NCI-H526 treated with DMSO at 0.1 percent for 48 hours (cell line): ENCODE measurements at regions not wholly inside any gene's neighbourhood (a gene's known extent, or its start where the extent isn't known, plus 50 kb on each side); places are given as distances from the start of the nearest gene placed in this dataset.
A peak's percentile ranks its signal among the peaks of the same experiment; 100 is the strongest.
"Not testable (repeated sequence)": the region's sequence is repeated elsewhere in the genome, so short reads cannot be mapped to it uniquely, and the experiment has no call there.

Source experiments
- DNase-seq: peaks from one replicate; lab custom pipeline; 2025; lab: John Stamatoyannopoulos, UW

DNA sequence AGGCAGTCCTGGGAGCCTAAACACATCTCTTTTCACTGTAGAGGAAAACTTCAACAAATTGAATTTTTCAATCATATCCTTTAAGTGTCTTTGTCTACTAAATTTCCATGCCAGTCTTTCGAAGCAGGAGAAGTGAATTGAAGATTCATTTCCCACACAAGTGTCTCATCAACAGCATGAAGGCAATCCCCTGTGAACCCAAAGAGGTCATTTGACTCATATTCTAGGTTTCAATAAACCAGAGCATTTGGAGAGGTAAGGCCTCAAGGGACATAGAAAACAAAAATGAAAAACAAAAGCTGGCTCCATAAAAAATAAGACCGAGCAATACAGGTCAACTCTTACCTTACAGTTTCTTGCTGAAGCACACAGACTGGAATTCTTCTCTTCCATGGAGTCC is 94.1 kb upstream of the ATP1B1 start:
- DNase-seq, result no peak

DNA sequence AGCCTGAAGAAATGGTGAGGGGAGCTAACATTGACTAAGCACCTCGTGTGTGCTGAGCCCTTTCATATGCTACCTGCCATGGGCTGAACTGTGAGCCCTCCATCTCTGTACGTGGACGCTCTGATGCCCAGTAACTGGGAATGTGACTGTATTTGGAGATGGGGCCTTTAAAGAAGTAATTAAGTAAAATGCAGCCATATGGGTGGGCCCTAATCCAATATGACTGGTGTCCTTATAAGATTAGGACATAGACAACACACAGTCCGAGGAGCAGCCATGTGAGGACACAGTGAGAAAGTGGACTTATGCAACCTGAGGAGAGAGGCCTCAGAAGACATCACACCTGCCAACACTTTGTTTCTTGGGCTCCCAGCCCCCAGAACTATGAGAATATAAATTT is 92.7 kb upstream of the ATP1B1 start:
- no peak for DNase-seq

DNA sequence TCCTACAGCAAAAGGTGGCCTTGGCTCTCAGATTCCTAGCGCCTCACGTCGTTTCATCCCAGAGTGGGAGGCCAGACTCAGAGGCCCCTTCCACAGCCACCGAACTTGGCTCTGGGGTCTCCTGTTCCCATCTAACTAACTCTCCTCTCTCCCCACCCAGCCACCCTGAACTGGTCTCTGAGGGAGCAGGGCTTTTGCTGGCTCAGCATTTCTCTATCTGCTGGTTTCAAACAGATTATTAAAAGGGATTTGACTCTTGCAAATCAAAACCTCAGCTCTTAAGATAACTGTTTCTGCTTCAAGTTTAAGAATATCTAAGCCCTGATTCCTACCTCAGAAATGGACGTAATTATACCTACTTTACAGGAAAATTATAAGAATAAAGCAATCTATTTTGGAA is 91.0 kb upstream of the ATP1B1 start:
- DNase-seq, result no peak

DNA sequence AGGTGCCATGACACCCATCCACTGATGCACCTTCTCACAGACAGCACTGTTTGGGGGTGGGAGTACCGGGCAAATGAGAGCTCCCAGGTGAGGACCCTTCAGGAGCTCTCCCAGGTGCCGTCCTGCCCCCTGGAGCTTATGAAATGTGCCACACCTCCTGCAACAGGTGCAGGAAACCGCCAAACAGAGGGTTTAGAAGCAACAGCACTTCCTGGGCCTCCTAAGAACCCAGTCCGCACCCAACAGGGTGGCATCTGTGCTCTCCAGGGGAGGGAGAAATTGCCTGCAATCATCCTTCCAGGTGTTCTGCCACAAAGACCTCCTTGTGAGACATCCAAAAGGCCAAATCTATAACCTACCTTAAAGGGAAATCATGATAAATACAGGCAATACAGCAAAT is 87.7 kb upstream of the ATP1B1 start:
- DNase-seq, result no peak

DNA sequence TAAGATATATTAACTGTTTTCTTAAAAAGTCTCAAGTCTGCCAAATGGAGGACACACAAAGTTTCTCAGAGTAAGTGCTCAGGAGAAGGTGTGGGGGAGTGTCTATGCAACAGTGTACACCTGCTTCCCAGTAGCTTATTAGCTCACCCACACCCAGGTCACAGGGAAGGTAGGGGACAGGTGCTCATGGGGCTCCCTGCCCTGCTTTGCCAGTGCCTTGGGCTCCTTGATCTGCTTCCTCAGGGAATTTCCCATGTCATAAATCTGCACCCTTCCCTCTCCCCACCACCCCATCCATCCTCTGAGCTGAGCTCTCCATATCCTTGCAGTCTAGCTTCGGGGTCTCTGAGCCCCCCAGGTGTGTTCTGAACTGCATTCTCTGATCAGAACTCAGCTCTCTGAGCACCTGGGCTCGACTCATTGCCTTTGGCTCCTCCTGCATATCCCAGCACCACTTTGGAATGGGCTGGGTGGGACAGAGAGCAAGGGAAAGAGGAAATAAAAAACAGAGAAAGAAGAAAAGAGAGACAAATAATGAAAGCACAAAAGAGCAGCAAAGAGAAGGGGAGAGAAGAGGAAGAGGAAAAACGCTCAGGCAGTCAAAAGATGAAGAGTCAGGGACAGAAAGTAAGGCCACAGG is 87.0 kb upstream of the ATP1B1 start:
- no peak for DNase-seq

- no peak for DNase-seq
Observed at GRCh38 chr1:169020684-169021083, 85.8 kb upstream of the ATP1B1 start.

DNA sequence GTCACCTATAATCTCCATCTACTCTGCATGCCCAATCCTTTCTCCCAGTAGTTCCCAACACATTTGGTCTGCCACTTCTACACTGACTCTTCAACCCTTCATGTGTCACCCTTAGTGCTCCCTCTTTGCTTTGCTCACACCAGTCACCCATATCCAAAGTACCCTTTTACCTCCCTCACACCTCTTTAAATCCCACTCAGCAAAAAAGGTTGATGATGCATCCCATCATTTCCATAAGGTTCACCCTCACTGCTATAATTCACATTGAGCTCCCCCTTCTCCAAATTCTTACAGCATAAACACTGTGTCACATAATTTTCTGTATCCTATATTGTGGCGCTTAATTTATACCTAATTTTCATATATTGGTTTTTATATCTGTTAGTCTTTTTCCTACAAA is 83.8 kb upstream of the ATP1B1 start:
- DNase-seq, result no peak

GRCh38 chr1:169024255-169024654 is 82.2 kb upstream of the ATP1B1 start:
- no peak for DNase-seq

GRCh38 chr1:169024800-169025271 is 81.7 kb upstream of the ATP1B1 start:
- DNase-seq, result peak; percentile 52

GRCh38 chr1:169025412-169025811 is 81.1 kb upstream of the ATP1B1 start:
- DNase-seq, result no peak

DNA sequence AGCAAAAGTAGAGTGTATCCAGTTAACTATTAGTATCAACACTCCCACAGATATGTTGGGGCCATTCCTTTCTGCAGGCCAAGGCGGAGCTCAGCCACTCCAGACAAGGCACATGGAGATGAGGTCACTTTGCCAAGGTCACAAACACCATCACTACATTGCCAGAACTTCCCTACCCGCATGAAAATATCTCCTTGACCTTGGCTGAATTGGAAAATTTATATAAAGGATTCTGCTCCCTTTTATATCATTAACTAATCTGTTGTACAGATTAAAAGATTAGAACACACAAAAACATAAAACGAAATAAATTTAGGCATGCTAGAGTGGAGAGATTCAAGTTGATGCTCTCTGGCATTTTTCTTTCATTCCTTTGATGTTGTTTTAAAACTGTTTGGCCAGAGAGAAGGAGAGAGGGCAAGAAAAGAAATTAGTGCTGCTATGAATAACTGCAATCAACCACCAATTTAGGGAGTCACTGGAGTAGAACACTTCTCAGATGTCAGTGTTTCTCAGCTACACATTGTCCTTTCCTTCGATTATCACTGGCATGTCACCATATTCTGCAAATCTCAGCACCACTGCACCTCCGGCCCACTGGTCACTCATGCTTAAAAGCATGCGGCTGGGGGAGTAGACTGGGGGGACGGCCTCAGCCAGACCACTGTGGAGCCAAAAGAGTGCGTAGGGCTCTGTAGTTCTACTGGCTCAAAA is 78.7 kb upstream of the ATP1B1 start:
- no peak for DNase-seq

DNA sequence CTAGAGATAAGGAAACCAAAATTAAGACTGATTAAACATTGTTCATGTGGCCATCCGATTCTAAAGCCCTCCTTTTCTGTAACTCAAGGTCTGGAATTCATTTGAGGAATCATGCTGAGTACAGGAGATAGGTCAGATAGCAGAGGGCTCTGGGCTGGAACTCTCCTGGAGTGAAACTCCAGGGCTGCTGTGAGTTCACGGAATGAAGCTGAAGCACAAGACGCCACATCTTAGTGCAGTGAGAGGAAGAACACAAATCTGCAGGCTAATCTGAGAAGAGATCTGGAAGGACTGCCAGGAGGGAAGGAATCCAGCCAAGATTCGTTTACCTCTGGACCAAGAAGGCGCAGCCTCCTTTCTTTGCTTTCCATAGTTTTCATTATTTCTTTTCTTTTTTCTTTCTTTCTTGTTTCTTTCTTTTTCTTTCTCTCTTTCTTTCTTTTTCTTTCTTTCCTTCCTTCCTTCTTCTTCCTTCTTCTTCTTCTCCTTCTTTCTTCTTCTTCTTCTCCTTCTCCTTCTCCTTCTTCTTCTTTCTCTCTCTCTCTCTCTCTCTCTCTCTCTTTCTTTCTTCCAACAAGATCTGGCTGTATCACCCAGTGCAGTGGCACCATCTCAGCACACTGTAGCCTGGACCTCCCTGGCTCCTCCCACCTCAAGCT is 74.8 kb upstream of the ATP1B1 start:
- DNase-seq, result no peak

DNA sequence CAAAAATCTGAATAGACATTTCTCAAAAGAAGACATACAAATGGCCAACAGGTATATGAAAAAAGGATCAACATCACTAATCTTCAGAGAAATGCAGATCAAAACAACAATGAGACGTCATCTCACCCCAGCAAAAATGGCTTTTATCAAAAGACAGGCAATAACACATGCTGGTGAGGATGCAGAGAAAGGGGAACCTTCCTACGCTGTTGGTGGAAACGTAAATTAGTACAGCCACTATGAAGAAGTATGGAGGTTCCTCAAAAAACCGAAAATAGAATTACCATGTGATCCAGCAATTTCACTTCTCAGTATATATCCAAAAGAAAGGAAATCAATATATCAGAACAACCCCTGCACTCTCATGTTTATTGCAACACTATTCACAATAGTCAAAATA is 65.1 kb upstream of the ATP1B1 start:
- DNase-seq, result no peak

GRCh38 chr1:169042377-169042776 is 64.1 kb upstream of the ATP1B1 start:
- DNase-seq, result no peak

DNA sequence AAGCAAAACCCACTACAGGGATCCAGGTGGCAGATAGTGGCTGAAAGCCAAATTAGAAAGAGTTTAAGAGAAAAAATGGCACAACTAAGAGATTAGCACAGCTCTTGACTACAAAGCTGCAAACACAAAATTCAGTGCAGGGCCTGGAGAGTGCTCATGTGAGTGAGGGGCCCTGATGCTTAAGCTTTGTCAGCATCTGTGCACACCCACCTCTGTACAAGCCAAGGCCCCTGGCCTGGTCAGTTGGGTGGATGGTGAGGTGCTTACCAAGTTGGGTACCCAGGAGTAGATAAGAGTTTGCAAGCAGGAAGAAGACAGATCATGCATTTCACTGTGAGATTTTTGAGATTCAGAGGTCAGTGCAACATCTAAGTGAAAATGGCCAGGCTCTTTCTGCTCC is 62.7 kb upstream of the ATP1B1 start:
- DNase-seq, result no peak

DNA sequence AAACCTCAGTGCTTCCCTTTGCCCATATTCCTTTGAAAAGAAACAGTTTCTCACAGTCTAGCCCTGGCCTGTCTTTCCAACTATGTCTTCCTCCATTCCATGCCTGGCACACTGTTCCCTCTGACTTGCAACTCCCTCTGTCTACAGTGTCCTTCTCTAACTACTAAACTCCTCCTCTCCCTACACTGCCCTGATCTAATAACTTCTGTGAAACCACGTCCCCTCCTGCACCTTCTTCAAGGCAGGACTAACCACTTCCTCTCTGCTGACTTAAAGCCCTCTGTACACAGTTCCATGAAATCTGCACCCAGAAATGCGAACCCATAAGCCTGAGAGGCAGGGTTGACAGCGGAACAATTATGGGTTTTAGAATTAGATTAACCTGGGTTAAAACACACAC is 62.2 kb upstream of the ATP1B1 start:
- no peak for DNase-seq

DNA sequence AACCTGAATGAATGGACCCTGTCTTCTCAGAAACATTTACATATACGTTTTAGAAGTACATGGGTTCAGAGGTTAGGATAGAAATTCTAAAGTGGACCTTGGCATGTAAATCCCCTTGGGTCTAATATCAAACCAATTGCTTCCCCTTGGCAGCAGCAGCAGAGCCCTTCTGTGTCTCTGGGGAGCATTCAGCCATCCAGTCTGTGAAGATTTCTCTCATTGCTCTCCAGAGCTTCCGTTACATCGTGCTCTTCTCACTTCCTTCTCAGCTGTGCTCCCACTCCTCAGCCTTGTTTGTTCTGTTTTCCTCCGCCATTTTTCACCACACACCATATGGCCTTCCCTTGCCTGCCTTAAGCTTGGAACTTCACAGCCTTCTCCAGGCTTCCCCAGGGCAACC is 61.5 kb upstream of the ATP1B1 start:
- DNase-seq, result no peak

DNA sequence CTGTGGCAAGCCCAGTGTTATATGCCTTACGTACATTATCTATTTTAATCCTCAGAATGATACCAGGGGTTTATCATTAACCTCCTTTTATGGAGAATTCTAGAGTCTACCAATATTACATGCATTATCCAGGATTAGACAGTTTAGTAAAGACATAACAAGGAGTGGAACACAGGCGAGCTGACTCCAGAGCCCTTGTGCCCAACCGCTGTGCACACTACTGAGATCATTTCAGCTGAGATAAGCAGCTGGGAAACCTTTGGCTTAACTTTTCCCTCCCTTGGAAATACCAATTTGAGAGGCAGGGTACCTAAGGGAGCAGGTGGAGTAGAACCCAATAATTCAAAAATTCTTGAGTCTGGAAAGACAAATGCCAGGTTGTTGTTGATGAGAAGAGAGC is 59.8 kb upstream of the ATP1B1 start:
- DNase-seq, result no peak

DNA sequence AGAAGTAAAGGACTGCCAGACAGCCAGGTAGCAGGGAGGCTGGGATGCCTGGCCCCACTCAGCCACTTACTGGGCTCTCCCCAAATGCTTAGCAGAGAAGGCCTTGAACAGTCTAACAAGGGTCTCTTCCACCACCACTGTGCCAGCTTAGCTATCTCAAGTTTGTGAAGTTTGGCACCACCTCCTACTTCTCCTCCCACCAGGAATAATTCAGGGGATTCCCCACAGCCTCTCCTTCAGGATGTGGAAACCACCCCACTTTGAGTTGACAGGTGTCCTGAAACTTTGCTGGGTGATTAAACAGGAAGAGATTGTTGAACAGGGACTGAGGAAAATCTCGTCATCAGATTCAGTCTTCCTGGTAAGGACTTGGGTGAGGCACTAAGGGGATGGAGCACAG is 59.4 kb upstream of the ATP1B1 start:
- DNase-seq, result no peak

DNA sequence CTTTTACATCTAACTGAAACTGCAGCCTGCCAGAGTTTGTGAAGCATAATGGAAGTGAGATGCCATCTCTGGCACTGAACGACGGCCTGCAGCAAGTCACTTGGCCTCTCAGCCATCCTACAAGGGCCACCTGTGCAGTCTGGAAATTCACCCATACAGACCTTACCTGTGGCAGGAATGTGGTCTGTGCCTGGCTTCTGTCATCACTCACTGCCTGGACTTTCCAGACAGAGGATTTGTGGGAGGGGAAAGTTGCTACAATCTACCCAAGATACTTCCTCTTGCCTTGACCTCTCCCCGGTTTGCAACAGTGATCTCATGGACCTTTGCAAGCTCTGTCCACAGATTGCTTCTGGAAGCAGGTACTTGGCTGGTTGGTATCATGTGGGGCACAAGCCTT is 58.4 kb upstream of the ATP1B1 start:
- no peak for DNase-seq

GRCh38 chr1:169049258-169049938 is 57.1 kb upstream of the ATP1B1 start:
- no peak for DNase-seq

- no peak for DNase-seq
Observed at GRCh38 chr1:169051171-169051570, 55.3 kb upstream of the ATP1B1 start.

- DNase-seq, result not testable (repeated sequence)
Observed at GRCh38 chr1:169052171-169052570, 54.3 kb upstream of the ATP1B1 start.
